Thoracic aorta (tissue), 2 donors: ENCODE measurements at regions not wholly inside any gene's neighbourhood (a gene's known extent, or its start where the extent isn't known, plus 50 kb on each side); places are given as distances from the start of the nearest gene placed in this dataset.

Experiments used
- ATAC-seq: fragments of 150-250 bp; one replicate; pipeline ENCODE4 v1.8.0; 2017; ENCODE audit warnings: low read depth; ENCODE audit not compliant: insufficient number of reproducible peaks, low FRiP score
- DNase-seq: peaks from one replicate; pipeline ENCODE4 v3.0.0-alpha.2; 2020; ENCODE audit warnings: low spot score
- H3K27ac ChIP-seq, 2 donors: fragments of 200-600 bp; sonication (generic); 1 replicate in 1 of 2; 2 replicates in 1 of 2; pipeline ENCODE4 v1.5.1; 2016; ENCODE audit warnings: mild to moderate bottlenecking in 2 of 2, moderate library complexity in 2 of 2
- H3K27me3 ChIP-seq: fragments of 200-600 bp; sonication (generic); replicated peaks from 2 replicates; pipeline ENCODE4 v1.6.0; 2016; ENCODE audit warnings: mild to moderate bottlenecking; ENCODE audit not compliant: insufficient read depth
- H3K36me3 ChIP-seq: fragments of 200-600 bp; sonication (generic); one replicate; pipeline ENCODE4 v1.5.1; 2016
- H3K4me1 ChIP-seq, 2 donors: fragments of 200-600 bp; sonication (generic); 1 replicate in 1 of 2; 2 replicates in 1 of 2; pipeline versions ENCODE4 v1.5.1 to v1.6.0; 2016; ENCODE audit warnings: low read depth in 2 of 2, mild to moderate bottlenecking in 1 of 2; ENCODE audit not compliant: control insufficient read depth in 1 of 2
- H3K4me3 ChIP-seq: fragments of 200-600 bp; sonication (generic); 2 replicates; pipeline ENCODE4 v1.5.1; 2016; ENCODE audit warnings: mild to moderate bottlenecking
- H3K9me3 ChIP-seq: fragments of 200-600 bp; sonication (generic); 2 replicates; pipeline ENCODE4 v1.5.1; 2016
- TF ChIP-seq, protein P1 (sequence below): fragments of 200-600 bp; sonication (generic); IDR thresholded peaks from one replicate; pipeline ENCODE4 v1.5.1; 2019; ENCODE audit warnings: antibody characterized with exemption

DNA sequence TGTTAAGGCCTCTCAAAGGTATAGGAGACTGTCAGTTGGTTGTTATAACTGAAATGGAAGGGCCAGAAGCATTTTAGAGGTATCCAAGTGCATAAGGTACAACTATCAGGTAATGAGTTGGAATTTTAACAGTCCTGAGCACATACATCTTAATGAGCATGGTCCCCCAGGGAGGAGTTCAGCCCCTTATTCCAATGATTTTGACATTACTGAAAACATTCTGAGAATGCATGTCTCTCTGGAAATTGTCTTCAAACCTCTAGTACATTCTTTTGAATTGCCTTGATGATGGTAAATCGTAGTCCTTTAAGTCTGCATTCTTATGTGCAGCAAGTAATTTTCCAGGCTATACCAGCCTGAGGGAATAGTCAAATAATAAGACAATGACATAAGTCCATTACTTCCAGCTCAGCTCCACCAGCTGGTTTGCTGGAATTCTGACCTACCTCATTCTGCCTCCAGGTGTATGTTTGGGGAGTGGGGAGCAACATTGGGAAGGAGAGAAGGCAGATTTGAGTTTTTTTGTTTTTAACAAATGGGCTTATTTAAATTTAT lies 239.2 kb downstream of the MSRB3 start:
- Histone ChIP-seq H3K27me3 (no peaks in the 10 kb centered on the region), H3K9me3 (no peaks in the 10 kb centered on the region), H3K36me3 (no peaks in the 10 kb centered on the region), H3K27ac (no peak overlapping the region), H3K4me1 (no peaks in the 10 kb centered on the region), H3K4me3 (no peak overlapping the region)
- DNase-seq = no peak
- no peak for ATAC-seq
- TF ChIP-seq, protein P1, sequence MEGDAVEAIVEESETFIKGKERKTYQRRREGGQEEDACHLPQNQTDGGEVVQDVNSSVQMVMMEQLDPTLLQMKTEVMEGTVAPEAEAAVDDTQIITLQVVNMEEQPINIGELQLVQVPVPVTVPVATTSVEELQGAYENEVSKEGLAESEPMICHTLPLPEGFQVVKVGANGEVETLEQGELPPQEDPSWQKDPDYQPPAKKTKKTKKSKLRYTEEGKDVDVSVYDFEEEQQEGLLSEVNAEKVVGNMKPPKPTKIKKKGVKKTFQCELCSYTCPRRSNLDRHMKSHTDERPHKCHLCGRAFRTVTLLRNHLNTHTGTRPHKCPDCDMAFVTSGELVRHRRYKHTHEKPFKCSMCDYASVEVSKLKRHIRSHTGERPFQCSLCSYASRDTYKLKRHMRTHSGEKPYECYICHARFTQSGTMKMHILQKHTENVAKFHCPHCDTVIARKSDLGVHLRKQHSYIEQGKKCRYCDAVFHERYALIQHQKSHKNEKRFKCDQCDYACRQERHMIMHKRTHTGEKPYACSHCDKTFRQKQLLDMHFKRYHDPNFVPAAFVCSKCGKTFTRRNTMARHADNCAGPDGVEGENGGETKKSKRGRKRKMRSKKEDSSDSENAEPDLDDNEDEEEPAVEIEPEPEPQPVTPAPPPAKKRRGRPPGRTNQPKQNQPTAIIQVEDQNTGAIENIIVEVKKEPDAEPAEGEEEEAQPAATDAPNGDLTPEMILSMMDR = no peak

- H3K4me1 ChIP-seq = no peaks in the 10 kb centered on the region
- no peak overlapping the region for H3K4me3 ChIP-seq
- ATAC-seq = no peak
- H3K27me3 ChIP-seq = no peaks in the 10 kb centered on the region
- no peak overlapping the region for H3K27ac ChIP-seq
- no peaks in the 10 kb centered on the region for H3K9me3 ChIP-seq
- TF ChIP-seq, protein P1 = no peak
- DNase-seq = no peak
- H3K36me3 ChIP-seq = no peaks in the 10 kb centered on the region
These were observed 240.3 kb downstream of the MSRB3 start for GRCh38 chr12:65518771-65519170.

DNA sequence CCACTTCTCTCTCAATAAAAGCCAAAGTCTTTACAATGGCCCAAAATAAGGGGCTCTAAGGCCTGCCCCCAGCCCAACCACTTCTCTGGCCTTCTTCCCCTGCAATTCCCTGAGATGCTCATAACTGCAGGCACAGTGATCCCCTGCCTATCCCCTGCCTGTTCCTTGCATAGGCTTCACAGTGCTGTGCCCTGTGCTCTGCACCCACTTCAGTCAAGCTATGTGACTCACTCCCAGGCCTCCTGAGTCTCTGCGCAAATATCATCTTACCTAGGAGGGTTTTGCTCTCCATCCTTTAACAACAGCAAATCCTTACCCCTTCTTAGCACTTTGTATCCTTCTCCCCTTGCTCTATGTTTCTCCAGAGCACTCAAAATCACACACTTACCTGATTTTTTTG lies 242.2 kb downstream of the MSRB3 start:
- no peak for ATAC-seq
- Histone ChIP-seq H3K27ac (no peak overlapping the region), H3K4me3 (no peak overlapping the region), H3K36me3 (no peaks in the 10 kb centered on the region), H3K9me3 (no peaks in the 10 kb centered on the region), H3K27me3 (no peaks in the 10 kb centered on the region), H3K4me1 (no peaks in the 10 kb centered on the region)
- no peak for DNase-seq
- TF ChIP-seq, protein P1 = no peak

DNA sequence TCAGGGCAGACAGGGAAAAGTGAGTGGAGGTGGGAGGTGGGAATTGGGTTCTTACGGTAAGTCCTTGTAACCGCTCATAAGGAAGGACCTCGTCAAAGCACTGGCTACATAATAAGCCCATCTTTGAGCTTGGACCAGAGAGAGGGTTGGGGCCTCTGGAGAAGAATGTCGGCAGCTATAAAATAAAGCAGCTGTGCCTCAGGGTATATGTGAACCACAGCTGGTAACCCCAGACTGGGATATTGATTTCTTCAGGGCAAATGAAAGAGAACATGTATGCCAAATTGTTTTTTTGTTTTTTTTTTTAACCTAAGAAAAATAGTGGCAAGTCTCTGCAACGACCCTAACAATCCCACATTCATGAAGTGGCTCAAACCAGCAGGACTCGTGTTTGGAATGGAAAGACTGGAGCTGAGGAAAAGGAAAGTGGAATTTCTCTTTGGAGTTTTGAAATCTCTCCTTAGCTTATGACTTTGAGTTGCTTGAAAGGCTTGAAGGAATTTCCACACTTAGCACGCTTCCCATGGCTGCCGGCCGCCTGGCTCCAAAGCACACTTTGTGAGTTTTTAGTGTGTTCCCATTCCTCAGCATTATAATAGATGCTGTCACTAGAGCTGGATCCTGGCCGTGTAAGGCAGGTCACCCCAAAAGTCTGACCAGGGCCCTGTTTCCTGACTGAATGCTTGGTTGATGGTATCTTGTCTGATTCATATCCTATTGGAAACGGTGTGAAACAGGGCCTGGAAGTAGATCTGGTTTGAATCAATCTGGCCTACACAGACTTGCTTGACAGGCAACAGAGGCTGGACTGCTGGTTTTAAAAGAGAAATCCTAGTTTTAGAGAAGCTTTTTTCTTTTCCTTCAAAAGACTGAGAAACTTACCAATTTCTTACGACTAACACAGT lies 244.7 kb downstream of the MSRB3 start:
- no peak overlapping the region for H3K27ac ChIP-seq
- H3K36me3 ChIP-seq = no peaks in the 10 kb centered on the region
- no peak for ATAC-seq

GRCh38 chr12:65524666-65525065 lies 246.2 kb downstream of the MSRB3 start:
- no peak overlapping the region for H3K4me3 ChIP-seq
- no peak overlapping the region for H3K27ac ChIP-seq
- no peaks in the 10 kb centered on the region for H3K4me1 ChIP-seq
- TF ChIP-seq, protein P1 = no peak
- DNase-seq (no peak), ATAC-seq (no peak)
- H3K27me3 ChIP-seq = no peaks in the 10 kb centered on the region
- no peaks in the 10 kb centered on the region for H3K9me3 ChIP-seq
- H3K36me3 ChIP-seq = no peaks in the 10 kb centered on the region

More for the DNA sequence above, 244.7 kb downstream of the MSRB3 start:
- H3K27me3 ChIP-seq = no peaks in the 10 kb centered on the region
- TF ChIP-seq, protein P1 = no peak
- no peak overlapping the region for H3K4me3 ChIP-seq
- H3K9me3 ChIP-seq = no peaks in the 10 kb centered on the region
- H3K4me1 ChIP-seq = no peaks in the 10 kb centered on the region
- no peak for DNase-seq
